PC-3 (cell line): ENCODE measurements at regions not wholly inside any gene's neighbourhood (a gene's known extent, or its start where the extent isn't known, plus 50 kb on each side); places are given as distances from the start of the nearest gene placed in this dataset.

Experiments
- EZH2 ChIP-seq: fragments of 300-600 bp; sonication (generic); IDR thresholded peaks from one replicate; pipeline ENCODE4 v1.6.1; 2017; ENCODE audit warnings: antibody characterized with exemption, mild to moderate bottlenecking, low read length; ENCODE audit not compliant: unreplicated experiment
- EZH2phosphoT487 ChIP-seq: fragments of 300-600 bp; sonication (generic); IDR thresholded peaks from 2 replicates; pipeline ENCODE4 v1.6.1; 2018; ENCODE audit warnings: mild to moderate bottlenecking, antibody characterized with exemption, low read length, borderline replicate concordance
- TF ChIP-seq, protein P1 (sequence below): fragments of 300-600 bp; sonication (generic); conservative IDR thresholded peaks from 2 replicates; pipeline ENCODE4 v1.5.1; 2017; ENCODE audit warnings: antibody characterized with exemption, low read depth, mild to moderate bottlenecking, low read length

GRCh38 chr10:71066600-71066999 is 145.8 kb upstream of the UNC5B start:
- no peak for TF ChIP-seq EZH2phosphoT487
- TF ChIP-seq, protein P1, sequence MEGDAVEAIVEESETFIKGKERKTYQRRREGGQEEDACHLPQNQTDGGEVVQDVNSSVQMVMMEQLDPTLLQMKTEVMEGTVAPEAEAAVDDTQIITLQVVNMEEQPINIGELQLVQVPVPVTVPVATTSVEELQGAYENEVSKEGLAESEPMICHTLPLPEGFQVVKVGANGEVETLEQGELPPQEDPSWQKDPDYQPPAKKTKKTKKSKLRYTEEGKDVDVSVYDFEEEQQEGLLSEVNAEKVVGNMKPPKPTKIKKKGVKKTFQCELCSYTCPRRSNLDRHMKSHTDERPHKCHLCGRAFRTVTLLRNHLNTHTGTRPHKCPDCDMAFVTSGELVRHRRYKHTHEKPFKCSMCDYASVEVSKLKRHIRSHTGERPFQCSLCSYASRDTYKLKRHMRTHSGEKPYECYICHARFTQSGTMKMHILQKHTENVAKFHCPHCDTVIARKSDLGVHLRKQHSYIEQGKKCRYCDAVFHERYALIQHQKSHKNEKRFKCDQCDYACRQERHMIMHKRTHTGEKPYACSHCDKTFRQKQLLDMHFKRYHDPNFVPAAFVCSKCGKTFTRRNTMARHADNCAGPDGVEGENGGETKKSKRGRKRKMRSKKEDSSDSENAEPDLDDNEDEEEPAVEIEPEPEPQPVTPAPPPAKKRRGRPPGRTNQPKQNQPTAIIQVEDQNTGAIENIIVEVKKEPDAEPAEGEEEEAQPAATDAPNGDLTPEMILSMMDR, result no peak
- TF ChIP-seq EZH2, result no peak
